Erythroblast (primary cell): ENCODE measurements at regions not wholly inside any gene's neighbourhood (a gene's known extent, or its start where the extent isn't known, plus 50 kb on each side); places are given as distances from the start of the nearest gene placed in this dataset.

Experiments
- GATA1 ChIP-seq: IDR thresholded peaks from 2 replicates; pipeline ENCODE4 v1.6.1; 2011; ENCODE audit warnings: low read depth, mild to moderate bottlenecking, control low read depth, low read length, moderate library complexity
- POLR2A ChIP-seq: IDR thresholded peaks from 2 replicates; pipeline ENCODE4 v1.6.1; 2011; ENCODE audit warnings: mild to moderate bottlenecking, low read length

GRCh38 chr12:130043685-130044406, 118.4 kb upstream of the FZD10 start:
- no peak for TF ChIP-seq POLR2A
- TF ChIP-seq GATA1, result no peak
